Gastrocnemius medialis (tissue), 4 donors: ENCODE measurements at regions not wholly inside any gene's neighbourhood (a gene's known extent, or its start where the extent isn't known, plus 50 kb on each side); places are given as distances from the start of the nearest gene placed in this dataset.

Experiments used
- ATAC-seq, 2 donors: fragments of 150-250 bp; one replicate each; pipeline ENCODE4 v1.9.1; 2016
- DNase-seq, 2 donors: peaks; one replicate each; pipeline ENCODE4 v3.0.0-alpha.2; 2019
- H3K27ac ChIP-seq, 4 donors: fragments of 200-600 bp; sonication (generic); 1 replicate in 1 of 4; 2 replicates in 3 of 4; pipeline ENCODE4 v1.5.1; 2016 to 2018; ENCODE audit warnings: mild to moderate bottlenecking in 2 of 4, moderate library complexity in 1 of 4
- H3K27me3 ChIP-seq, 3 donors: fragments of 200-600 bp; sonication (generic) in 2 of 3; 1 replicate in 1 of 3; 2 replicates in 2 of 3; pipeline versions ENCODE4 v1.5.1 to v1.6.0; 2016 to 2019; ENCODE audit warnings: mild to moderate bottlenecking in 1 of 3, moderate library complexity in 1 of 3
- H3K36me3 ChIP-seq, 2 donors: fragments of 200-600 bp; sonication (generic) in 1 of 2; one replicate each; pipeline ENCODE4 v1.5.1; 2017 to 2018
- H3K4me1 ChIP-seq, 2 donors: fragments of 200-600 bp; sonication (generic) in 1 of 2; one replicate each; pipeline ENCODE4 v1.5.1; 2016 to 2017; ENCODE audit warnings: mild to moderate bottlenecking in 2 of 2
- H3K4me3 ChIP-seq, 4 donors: fragments of 200-600 bp; sonication (generic) in 3 of 4; 1 replicate in 1 of 4; 2 replicates in 3 of 4; pipeline ENCODE4 v1.5.1; 2016 to 2019; ENCODE audit warnings: mild to moderate bottlenecking in 2 of 4
- H3K9me3 ChIP-seq, 3 donors: fragments of 200-600 bp; sonication (generic) in 2 of 3; 1 replicate in 1 of 3; 2 replicates in 2 of 3; pipeline ENCODE4 v1.5.1; 2016 to 2019
- CTCF ChIP-seq, 5 experiments: fragments of 450-650 bp in 3 of 5; fragments of 200-600 bp in 2 of 5; sonication (generic) in 2 of 5; IDR thresholded peaks in 4 of 5; conservative IDR thresholded peaks in 1 of 5; 1 replicate in 4 of 5; 2 replicates in 1 of 5; pipeline ENCODE4 v1.5.1; 2016 to 2019; ENCODE audit warnings: antibody characterized with exemption in 5 of 5, mild to moderate bottlenecking in 3 of 5, moderate library complexity in 3 of 5
- POLR2A ChIP-seq, 2 donors: fragments of 450-650 bp; IDR thresholded peaks; one replicate each; pipeline ENCODE4 v1.6.1; 2017; ENCODE audit warnings: antibody characterized with exemption in 2 of 2, mild to moderate bottlenecking in 2 of 2, moderate library complexity in 2 of 2
- in situ Hi-C, 4 donors: fragments of 200-750 bp; cut with MboI; loops; one replicate each; pipeline versions ENCODE4 v1.15.0 to v1.8.0; 2017; ENCODE audit warnings: low sequenced_read_pairs in 4 of 4
- intact Hi-C: fragments of 100-400 bp; cut with DNase I; formaldehyde crosslinking; loops from one replicate; pipeline ENCODE4 v1.15.1; 2023; ENCODE audit warnings: low total_unique reads

GRCh38 chr6:44554194-44554593, 166.7 kb downstream of the CDC5L start:
- Histone ChIP-seq H3K36me3 (no peaks in the 10 kb centered on the region), H3K4me3 (no peak overlapping the region), H3K9me3 (no peaks in the 10 kb centered on the region), H3K27me3 (peaks cover 0 to under 1% (median 0%) of the 10 kb centered on the region in 3 donors), H3K27ac (no peak overlapping the region), H3K4me1 (no peaks in the 10 kb centered on the region)
- TF ChIP-seq POLR2A (IDR thresholded peaks at IDR 0.05) (no peak), CTCF (IDR thresholded peaks at IDR 0.05 in 4 of 5, conservative IDR thresholded peaks at IDR 0.05 in 1 of 5) (no peak)
- ATAC-seq (no peak), DNase-seq (no peak)
- in situ Hi-C loops (no loop called here), intact Hi-C loops (no loop called here)

- Histone ChIP-seq H3K27me3 (peaks cover 0 to 2% (median 0%) of the 10 kb centered on the region in 3 donors), H3K9me3 (no peaks in the 10 kb centered on the region), H3K36me3 (no peaks in the 10 kb centered on the region), H3K4me1 (no peaks in the 10 kb centered on the region), H3K4me3 (no peak overlapping the region), H3K27ac (no peak overlapping the region)
- in situ Hi-C loops, result no loop called here
- DNase-seq, result no peak
- intact Hi-C loops, result no loop called here
- no peak for TF ChIP-seq POLR2A (IDR thresholded peaks at IDR 0.05)
- no peak for TF ChIP-seq CTCF (IDR thresholded peaks at IDR 0.05 in 4 of 5, conservative IDR thresholded peaks at IDR 0.05 in 1 of 5)
- ATAC-seq, result no peak
Measured at GRCh38 chr6:44554861-44555260, 167.4 kb downstream of the CDC5L start.

- ATAC-seq (no peak), DNase-seq (peak; percentile 8 to 19)
- Histone ChIP-seq H3K4me3 (no peak overlapping the region), H3K9me3 (no peaks in the 10 kb centered on the region), H3K27ac (no peak overlapping the region), H3K36me3 (no peaks in the 10 kb centered on the region), H3K4me1 (peaks cover 2 to 4% of the 10 kb centered on the region in 2 donors), H3K27me3 (peaks cover 2 to 3% (median 2%) of the 10 kb centered on the region in 3 donors)
- intact Hi-C loops (no loop called here), in situ Hi-C loops (no loop called here)
- no peak for TF ChIP-seq POLR2A (IDR thresholded peaks at IDR 0.05)
- TF ChIP-seq CTCF (IDR thresholded peaks at IDR 0.05 in 4 of 5, conservative IDR thresholded peaks at IDR 0.05 in 1 of 5), result no peak
Measured at GRCh38 chr6:44556046-44556445, 168.5 kb downstream of the CDC5L start.

GRCh38 chr6:44558024-44558831, 170.7 kb downstream of the CDC5L start:
- no peak for ATAC-seq
- in situ Hi-C loops (no loop called here), intact Hi-C loops (no loop called here)
- TF ChIP-seq POLR2A (IDR thresholded peaks at IDR 0.05) (no peak), CTCF (IDR thresholded peaks at IDR 0.05 in 4 of 5, conservative IDR thresholded peaks at IDR 0.05 in 1 of 5) (no peak)
- H3K4me1 ChIP-seq, result peaks cover 6 to 7% of the 10 kb centered on the region in 2 donors
- H3K36me3 ChIP-seq, result no peaks in the 10 kb centered on the region
- peaks cover 2 to 7% (median 6%) of the 10 kb centered on the region in 3 donors for H3K27me3 ChIP-seq
- H3K27ac ChIP-seq, result no peak overlapping the region
- H3K4me3 ChIP-seq, result no peak overlapping the region
- DNase-seq, result no peak
- no peaks in the 10 kb centered on the region for H3K9me3 ChIP-seq
